Epidermal melanocyte (primary cell): ENCODE measurements at regions not wholly inside any gene's neighbourhood (a gene's known extent, or its start where the extent isn't known, plus 50 kb on each side); places are given as distances from the start of the nearest gene placed in this dataset.

Experiments used
- DNase-seq: peaks from one replicate; pipeline ENCODE4 v3.0.0; 2011; ENCODE audit warnings: low spot score; ENCODE audit not compliant: insufficient read length

- no peak for DNase-seq
These were observed 304.0 kb downstream of the HHIPL2 start for GRCh38 chr1:222243902-222244301.

- DNase-seq: no peak
These were observed 305.4 kb downstream of the HHIPL2 start for GRCh38 chr1:222242492-222242891.

GRCh38 chr1:222241410-222241809, 306.5 kb downstream of the HHIPL2 start:
- DNase-seq: no peak

GRCh38 chr1:222240536-222241181, 307.2 kb downstream of the HHIPL2 start:
- DNase-seq: no peak

- no peak for DNase-seq
These were observed 308.8 kb downstream of the HHIPL2 start for GRCh38 chr1:222239130-222239529.

- peak; percentile 19 for DNase-seq
These were observed 313.6 kb downstream of the HHIPL2 start for GRCh38 chr1:222234351-222234750.

- DNase-seq: no peak
These were observed 314.3 kb downstream of the HHIPL2 start for GRCh38 chr1:222233444-222234158.

GRCh38 chr1:222232842-222233241, 315.1 kb downstream of the HHIPL2 start:
- no peak for DNase-seq

GRCh38 chr1:222229672-222230312, 318.1 kb downstream of the HHIPL2 start:
- DNase-seq: no peak

- DNase-seq: no peak
These were observed 322.6 kb downstream of the HHIPL2 start for GRCh38 chr1:222225316-222225691.

GRCh38 chr1:222224636-222225315, 323.1 kb downstream of the HHIPL2 start:
- DNase-seq: no peak

- no peak for DNase-seq
These were observed 323.7 kb downstream of the HHIPL2 start for GRCh38 chr1:222224156-222224555.

- no peak for DNase-seq
These were observed 324.9 kb downstream of the HHIPL2 start for GRCh38 chr1:222223010-222223409.

- no peak for DNase-seq
These were observed 331.6 kb downstream of the HHIPL2 start for GRCh38 chr1:222216255-222216754.

- no peak for DNase-seq
These were observed 337.1 kb downstream of the HHIPL2 start for GRCh38 chr1:222210776-222211175.

GRCh38 chr1:222204475-222204874, 343.4 kb downstream of the HHIPL2 start:
- DNase-seq: no peak

GRCh38 chr1:222202831-222203230, 345.1 kb downstream of the HHIPL2 start:
- DNase-seq: no peak

- DNase-seq: no peak
These were observed 351.2 kb downstream of the HHIPL2 start for GRCh38 chr1:222196736-222197135.

GRCh38 chr1:222196288-222196687, 351.6 kb downstream of the HHIPL2 start:
- no peak for DNase-seq

GRCh38 chr1:222195857-222196256, 352.0 kb downstream of the HHIPL2 start:
- no peak for DNase-seq

- no peak for DNase-seq
These were observed 358.7 kb downstream of the HHIPL2 start for GRCh38 chr1:222189218-222189617.
